GM13977 (cell line): ENCODE measurements at regions not wholly inside any gene's neighbourhood (a gene's known extent, or its start where the extent isn't known, plus 50 kb on each side); places are given as distances from the start of the nearest gene placed in this dataset.

ENCODE experiments used
- DNase-seq: peaks from one replicate; pipeline ENCODE4 v3.0.0; 2012; ENCODE audit warnings: low spot score
- in situ Hi-C: fragments of 300-500 bp; cut with MboI; formaldehyde crosslinking; loops from one replicate; pipeline ENCODE4 v1.12.0; 2022; ENCODE audit warnings: low sequenced_read_pairs, low pct_unique_long_range_greater_than_20kb, mixed read lengths, inconsistent platforms; ENCODE audit not compliant: unreplicated experiment
- TF ChIP-seq, protein P1 (sequence below): IDR thresholded peaks from 2 replicates; pipeline ENCODE4 v1.5.1; 2012; ENCODE audit warnings: mild to moderate bottlenecking, control low read depth; ENCODE audit not compliant: insufficient read depth; ENCODE audit errors: extremely low read depth, missing control alignments

DNA sequence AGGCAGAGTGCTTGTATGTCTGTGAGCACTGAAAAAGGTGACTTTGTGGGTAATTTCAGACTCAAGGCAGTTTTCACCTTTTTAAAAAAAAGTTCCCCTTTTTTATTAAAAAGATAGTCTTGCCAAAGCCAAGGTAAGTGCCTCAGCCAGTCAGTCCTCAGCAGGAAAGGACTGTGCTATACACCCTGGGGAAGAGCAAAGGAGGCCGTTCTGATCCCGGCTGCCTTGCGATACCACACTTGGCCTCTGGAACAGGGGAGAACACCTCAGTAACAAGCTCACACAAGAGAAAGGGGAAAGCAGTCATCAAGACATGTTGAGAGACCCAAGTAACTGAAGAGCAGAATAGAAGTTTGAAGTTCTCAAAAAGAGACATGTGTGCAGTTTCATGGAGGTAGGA lies 541.7 kb downstream of the BCOR start:
- TF ChIP-seq, protein P1, sequence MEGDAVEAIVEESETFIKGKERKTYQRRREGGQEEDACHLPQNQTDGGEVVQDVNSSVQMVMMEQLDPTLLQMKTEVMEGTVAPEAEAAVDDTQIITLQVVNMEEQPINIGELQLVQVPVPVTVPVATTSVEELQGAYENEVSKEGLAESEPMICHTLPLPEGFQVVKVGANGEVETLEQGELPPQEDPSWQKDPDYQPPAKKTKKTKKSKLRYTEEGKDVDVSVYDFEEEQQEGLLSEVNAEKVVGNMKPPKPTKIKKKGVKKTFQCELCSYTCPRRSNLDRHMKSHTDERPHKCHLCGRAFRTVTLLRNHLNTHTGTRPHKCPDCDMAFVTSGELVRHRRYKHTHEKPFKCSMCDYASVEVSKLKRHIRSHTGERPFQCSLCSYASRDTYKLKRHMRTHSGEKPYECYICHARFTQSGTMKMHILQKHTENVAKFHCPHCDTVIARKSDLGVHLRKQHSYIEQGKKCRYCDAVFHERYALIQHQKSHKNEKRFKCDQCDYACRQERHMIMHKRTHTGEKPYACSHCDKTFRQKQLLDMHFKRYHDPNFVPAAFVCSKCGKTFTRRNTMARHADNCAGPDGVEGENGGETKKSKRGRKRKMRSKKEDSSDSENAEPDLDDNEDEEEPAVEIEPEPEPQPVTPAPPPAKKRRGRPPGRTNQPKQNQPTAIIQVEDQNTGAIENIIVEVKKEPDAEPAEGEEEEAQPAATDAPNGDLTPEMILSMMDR: no peak
- DNase-seq: no peak
- in situ Hi-C loops: no loop called here

DNA sequence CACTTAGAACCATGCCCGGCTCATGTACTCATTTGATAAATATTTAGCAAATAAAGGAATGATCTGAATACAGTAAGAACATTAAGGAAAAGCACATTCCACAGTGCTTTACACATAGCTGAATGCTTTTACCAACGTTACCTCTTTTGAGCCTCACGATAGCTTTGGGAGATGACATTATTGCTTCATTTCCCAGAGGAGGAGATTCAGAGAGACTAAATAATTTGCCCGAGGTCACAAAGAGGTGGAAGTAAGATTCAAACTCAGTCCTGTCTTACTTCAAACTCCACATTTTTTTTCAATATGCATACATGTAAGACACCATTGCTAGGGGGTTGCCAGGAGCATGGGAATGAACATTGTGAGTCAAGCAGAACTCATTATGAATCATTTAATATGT lies 538.5 kb downstream of the BCOR start:
- DNase-seq: no peak
- TF ChIP-seq, protein P1: no peak
- in situ Hi-C loops: no loop called here

DNA sequence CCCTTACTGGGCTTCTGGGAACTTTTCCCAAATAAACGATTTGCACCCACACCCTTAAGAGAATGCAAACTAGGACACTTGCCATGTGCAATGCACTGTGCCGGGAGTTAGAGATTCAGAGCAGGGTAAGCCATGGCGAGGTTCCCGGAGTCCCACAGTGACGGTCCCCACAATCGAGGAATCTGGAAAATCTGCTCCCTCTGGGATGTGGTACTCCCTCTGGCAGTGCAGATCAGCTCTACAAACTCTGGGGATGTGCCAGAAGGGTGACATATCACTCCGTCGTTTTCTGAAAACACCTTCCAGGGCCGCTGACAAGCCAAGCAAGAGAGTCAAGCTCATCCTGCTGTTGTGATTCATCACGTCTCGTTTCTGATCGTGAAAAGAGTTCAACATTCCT lies 537.5 kb downstream of the BCOR start:
- TF ChIP-seq, protein P1: no peak
- DNase-seq: no peak
- in situ Hi-C loops: no loop called here

DNA sequence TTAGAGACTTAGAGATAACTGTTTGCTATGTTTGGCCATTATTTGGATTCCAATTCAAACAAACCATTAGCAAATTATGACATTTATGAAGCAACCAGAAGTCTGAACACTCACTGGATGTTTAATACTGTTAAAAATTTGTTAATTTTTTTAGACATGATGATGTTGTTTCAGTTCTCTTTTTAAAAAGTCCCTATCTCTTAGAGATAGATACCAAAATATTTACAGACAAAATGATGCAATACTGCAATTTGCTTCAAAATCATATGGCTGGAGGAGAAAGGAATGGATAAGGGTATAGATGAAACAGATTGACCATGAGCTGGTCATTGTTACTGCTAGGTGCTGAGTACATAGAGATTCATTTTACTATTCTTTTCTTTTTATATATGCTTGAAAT lies 534.6 kb downstream of the BCOR start:
- TF ChIP-seq, protein P1: no peak
- in situ Hi-C loops: no loop called here
- no peak for DNase-seq

DNA sequence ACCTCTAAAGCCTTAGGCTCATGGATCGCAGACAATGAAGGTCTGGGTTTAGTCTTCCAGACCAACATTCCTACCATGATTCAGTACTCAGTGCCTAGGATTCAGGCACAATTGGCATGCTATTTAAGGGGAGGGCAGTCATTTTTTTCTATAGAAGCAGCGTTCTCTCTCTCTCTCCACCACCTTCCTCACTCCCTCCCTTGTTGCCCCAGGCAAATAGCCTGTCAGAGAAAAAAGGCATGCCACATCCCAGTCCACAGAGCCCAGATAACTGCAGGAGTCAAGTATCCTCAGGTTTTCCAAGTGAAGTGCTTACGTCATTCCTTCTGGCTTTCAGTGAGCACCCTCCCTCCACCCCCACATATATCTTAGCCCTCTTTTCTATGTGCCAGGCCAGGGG lies 533.0 kb downstream of the BCOR start:
- DNase-seq: no peak
- in situ Hi-C loops: no loop called here
- TF ChIP-seq, protein P1: no peak

DNA sequence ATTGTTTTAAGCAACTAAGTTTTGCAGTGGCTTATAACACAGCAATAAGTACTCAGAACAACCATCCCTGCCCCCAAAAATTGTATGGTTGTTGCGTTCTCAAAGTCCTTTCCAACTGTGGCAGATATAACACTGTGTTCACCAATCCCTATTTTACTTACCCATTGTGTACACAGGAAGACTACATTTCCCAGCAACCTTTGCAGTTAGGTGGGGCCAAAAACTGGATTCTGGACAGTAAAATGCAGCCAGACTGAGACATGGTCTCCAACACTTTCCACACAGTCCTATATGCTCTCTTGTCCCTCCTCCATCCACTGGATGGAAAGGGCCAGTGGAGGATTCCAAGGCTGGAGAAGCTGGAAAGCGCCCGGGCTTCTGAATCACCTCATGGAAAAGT lies 523.6 kb downstream of the BCOR start:
- in situ Hi-C loops: no loop called here
- no peak for DNase-seq
- TF ChIP-seq, protein P1: no peak
